ENCODE measurements at regions not wholly inside any gene's neighbourhood (a gene's known extent, or its start where the extent isn't known, plus 50 kb on each side); places are given as distances from the start of the nearest gene placed in this dataset.

GRCh38 chr10:109664554-109664953, 258.8 kb downstream of the XPNPEP1 start:
- TF ChIP-seq POLR2AphosphoS5 (IDR thresholded peaks at IDR 0.05; ENCODE audit: low read depth, low read length) (no peak), POLR2A (IDR thresholded peaks at IDR 0.05; ENCODE audit: low read depth, low read length) (no peak), POU2F2 (IDR thresholded peaks at IDR 0.05; ENCODE audit: low read depth, low read length) (no peak)
